HUDEP-2 (cell line): ENCODE measurements at regions not wholly inside any gene's neighbourhood (a gene's known extent, or its start where the extent isn't known, plus 50 kb on each side); places are given as distances from the start of the nearest gene placed in this dataset.
A peak's percentile ranks its signal among the peaks of the same experiment; 100 is the strongest.
"Not testable (repeated sequence)": the region's sequence is repeated elsewhere in the genome, so short reads cannot be mapped to it uniquely, and the experiment has no call there.

Source experiments
- DNase-seq, 76 experiments: peaks; one replicate each; lab custom pipeline; 2025; ENCODE audit not compliant: unreplicated experiment in 76 of 76; lab: John Stamatoyannopoulos, UW

- no peak for DNase-seq
These were observed 201.6 kb downstream of the ICOS start for GRCh38 chr2:204138206-204138605.

GRCh38 chr2:204140246-204140645 lies 203.7 kb downstream of the ICOS start:
- DNase-seq, result no peak

- no peak for DNase-seq
These were observed 206.9 kb downstream of the ICOS start for GRCh38 chr2:204143216-204144014.

- DNase-seq, result no peak
These were observed 207.9 kb downstream of the ICOS start for GRCh38 chr2:204144492-204144891.

- peak in 63 of 76 experiments; percentile 2 to 69 (median 35) for DNase-seq
These were observed 208.7 kb downstream of the ICOS start for GRCh38 chr2:204145263-204145751.

- DNase-seq, result no peak
These were observed 209.2 kb downstream of the ICOS start for GRCh38 chr2:204145791-204146190.

GRCh38 chr2:204147040-204147439 lies 210.5 kb downstream of the ICOS start:
- DNase-seq, result not testable (repeated sequence)

GRCh38 chr2:204150721-204151120 lies 214.2 kb downstream of the ICOS start:
- no peak for DNase-seq

- no peak for DNase-seq
These were observed 216.1 kb downstream of the ICOS start for GRCh38 chr2:204152616-204153015.

- no peak for DNase-seq
These were observed 218.3 kb downstream of the ICOS start for GRCh38 chr2:204154863-204155262.

GRCh38 chr2:204156456-204156855 lies 219.9 kb downstream of the ICOS start:
- DNase-seq, result no peak

- no peak for DNase-seq
These were observed 221.1 kb downstream of the ICOS start for GRCh38 chr2:204157684-204158083.

GRCh38 chr2:204159526-204159925 lies 223.0 kb downstream of the ICOS start:
- no peak for DNase-seq

GRCh38 chr2:204160989-204161388 lies 224.4 kb downstream of the ICOS start:
- no peak for DNase-seq

GRCh38 chr2:204161886-204162285 lies 225.3 kb downstream of the ICOS start:
- no peak for DNase-seq

- DNase-seq, result no peak
These were observed 230.4 kb downstream of the ICOS start for GRCh38 chr2:204166961-204167360.

- DNase-seq, result not testable (repeated sequence)
These were observed 231.1 kb downstream of the ICOS start for GRCh38 chr2:204167670-204168069.

GRCh38 chr2:204170411-204170810 lies 233.8 kb downstream of the ICOS start:
- no peak for DNase-seq

GRCh38 chr2:204171432-204172144 lies 235.0 kb downstream of the ICOS start:
- DNase-seq, result no peak

GRCh38 chr2:204172145-204172600 lies 235.6 kb downstream of the ICOS start:
- DNase-seq, result no peak

GRCh38 chr2:204174034-204174433 lies 237.5 kb downstream of the ICOS start:
- no peak for DNase-seq
